H54 (cell line): ENCODE measurements at regions not wholly inside any gene's neighbourhood (a gene's known extent, or its start where the extent isn't known, plus 50 kb on each side); places are given as distances from the start of the nearest gene placed in this dataset.

ENCODE experiments used
- DNase-seq: peaks from one replicate; pipeline ENCODE4 v3.0.0; 2011; ENCODE audit warnings: low spot score, mixed read lengths; ENCODE audit not compliant: insufficient read length
- FAIRE-seq: peaks from 3 replicates; lab custom pipeline; 2011; peaks lifted over from hg19 to GRCh38; lab: Jason Lieb, UNC
- POLR2A ChIP-seq: IDR thresholded peaks from 2 replicates; pipeline ENCODE4 v1.6.1; 2011; ENCODE audit warnings: low read depth, mild to moderate bottlenecking, low read length

GRCh38 chr3:147616998-147617619 is 207.9 kb downstream of the ZIC1 start:
- DNase-seq (no peak), FAIRE-seq (peak; percentile 15)
- no peak for TF ChIP-seq POLR2A

GRCh38 chr3:147618691-147619090 is 209.5 kb downstream of the ZIC1 start:
- FAIRE-seq (no peak), DNase-seq (no peak)
- no peak for TF ChIP-seq POLR2A

GRCh38 chr3:147619921-147620560 is 210.9 kb downstream of the ZIC1 start:
- FAIRE-seq (no peak), DNase-seq (no peak)
- TF ChIP-seq POLR2A, result no peak

GRCh38 chr3:147620906-147621305 is 211.7 kb downstream of the ZIC1 start:
- no peak for DNase-seq
- no peak for TF ChIP-seq POLR2A
- no peak for FAIRE-seq

GRCh38 chr3:147630921-147631415 is 221.8 kb downstream of the ZIC1 start:
- no peak for DNase-seq
- FAIRE-seq, result no peak
- no peak for TF ChIP-seq POLR2A

- no peak for FAIRE-seq
- DNase-seq, result no peak
Measured at GRCh38 chr3:147640781-147641180, 231.6 kb downstream of the ZIC1 start.

GRCh38 chr3:147645761-147646160 is 236.6 kb downstream of the ZIC1 start:
- no peak for TF ChIP-seq POLR2A
- FAIRE-seq (no peak), DNase-seq (no peak)

More at GRCh38 chr3:147640781-147641180, 231.6 kb downstream of the ZIC1 start:
- no peak for TF ChIP-seq POLR2A

- no peak for TF ChIP-seq POLR2A
- FAIRE-seq (no peak), DNase-seq (no peak)
Measured at GRCh38 chr3:147649475-147649874, 240.3 kb downstream of the ZIC1 start.

- no peak for TF ChIP-seq POLR2A
- no peak for FAIRE-seq
- DNase-seq, result no peak
Measured at GRCh38 chr3:147651107-147651778, 242.1 kb downstream of the ZIC1 start.

- no peak for TF ChIP-seq POLR2A
- no peak for DNase-seq
- FAIRE-seq, result no peak
Measured at GRCh38 chr3:147652651-147653366, 243.6 kb downstream of the ZIC1 start.

- FAIRE-seq (no peak), DNase-seq (no peak)
- no peak for TF ChIP-seq POLR2A
Measured at GRCh38 chr3:147653367-147653923, 244.3 kb downstream of the ZIC1 start.

GRCh38 chr3:147654827-147655226 is 245.7 kb downstream of the ZIC1 start:
- no peak for TF ChIP-seq POLR2A
- DNase-seq (no peak), FAIRE-seq (no peak)

- DNase-seq (no peak), FAIRE-seq (no peak)
- no peak for TF ChIP-seq POLR2A
Measured at GRCh38 chr3:147655236-147655635, 246.1 kb downstream of the ZIC1 start.

GRCh38 chr3:147656023-147656422 is 246.9 kb downstream of the ZIC1 start:
- DNase-seq, result no peak
- no peak for FAIRE-seq
- TF ChIP-seq POLR2A, result no peak
